Cardiac muscle cell (in vitro differentiated cells and primary cell): ENCODE measurements at regions not wholly inside any gene's neighbourhood (a gene's known extent, or its start where the extent isn't known, plus 50 kb on each side); places are given as distances from the start of the nearest gene placed in this dataset.

Experiments used
- DNase-seq, 2 donors: peaks; one replicate each; pipeline versions ENCODE4 v3.0.0 to v3.0.0-alpha.2; 2010 to 2017; ENCODE audit warnings: low read depth in 1 of 2, low spot score in 1 of 2
- H3K27ac ChIP-seq: fragments of 200-600 bp; sonication (generic); 2 replicates; pipeline ENCODE4 v1.5.1; 2016
- H3K27me3 ChIP-seq: fragments of 200-600 bp; sonication (generic); 2 replicates; pipeline ENCODE4 v1.6.0; 2016; ENCODE audit warnings: control low read depth
- H3K36me3 ChIP-seq: fragments of 200-600 bp; sonication (generic); 2 replicates; pipeline ENCODE4 v1.5.1; 2016; ENCODE audit warnings: control low read depth
- H3K4me1 ChIP-seq: fragments of 200-600 bp; sonication (generic); 2 replicates; pipeline ENCODE4 v1.8.1; 2017; ENCODE audit warnings: low read depth, mild to moderate bottlenecking, mixed run types
- H3K4me3 ChIP-seq: fragments of 200-600 bp; sonication (generic); 2 replicates; pipeline ENCODE4 v1.5.1; 2016; ENCODE audit warnings: mild to moderate bottlenecking
- H3K9me3 ChIP-seq: fragments of 200-600 bp; sonication (generic); 2 replicates; pipeline ENCODE4 v1.5.1; 2017; ENCODE audit warnings: low read depth, mild to moderate bottlenecking, control low read depth
- TF ChIP-seq, protein P1 (sequence below): IDR thresholded peaks from 2 replicates; pipeline ENCODE4 v1.5.1; 2012; ENCODE audit warnings: low read depth, mild to moderate bottlenecking, low read length

- no peaks in the 10 kb centered on the region for H3K4me1 ChIP-seq
- no peaks in the 10 kb centered on the region for H3K27me3 ChIP-seq
- no peaks in the 10 kb centered on the region for H3K9me3 ChIP-seq
- H3K4me3 ChIP-seq, result no peak overlapping the region
- H3K27ac ChIP-seq, result no peak overlapping the region
- no peak for DNase-seq
- TF ChIP-seq, protein P1, sequence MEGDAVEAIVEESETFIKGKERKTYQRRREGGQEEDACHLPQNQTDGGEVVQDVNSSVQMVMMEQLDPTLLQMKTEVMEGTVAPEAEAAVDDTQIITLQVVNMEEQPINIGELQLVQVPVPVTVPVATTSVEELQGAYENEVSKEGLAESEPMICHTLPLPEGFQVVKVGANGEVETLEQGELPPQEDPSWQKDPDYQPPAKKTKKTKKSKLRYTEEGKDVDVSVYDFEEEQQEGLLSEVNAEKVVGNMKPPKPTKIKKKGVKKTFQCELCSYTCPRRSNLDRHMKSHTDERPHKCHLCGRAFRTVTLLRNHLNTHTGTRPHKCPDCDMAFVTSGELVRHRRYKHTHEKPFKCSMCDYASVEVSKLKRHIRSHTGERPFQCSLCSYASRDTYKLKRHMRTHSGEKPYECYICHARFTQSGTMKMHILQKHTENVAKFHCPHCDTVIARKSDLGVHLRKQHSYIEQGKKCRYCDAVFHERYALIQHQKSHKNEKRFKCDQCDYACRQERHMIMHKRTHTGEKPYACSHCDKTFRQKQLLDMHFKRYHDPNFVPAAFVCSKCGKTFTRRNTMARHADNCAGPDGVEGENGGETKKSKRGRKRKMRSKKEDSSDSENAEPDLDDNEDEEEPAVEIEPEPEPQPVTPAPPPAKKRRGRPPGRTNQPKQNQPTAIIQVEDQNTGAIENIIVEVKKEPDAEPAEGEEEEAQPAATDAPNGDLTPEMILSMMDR, result no peak
- H3K36me3 ChIP-seq, result no peaks in the 10 kb centered on the region
These were observed 291.2 kb upstream of the TMTC1 start for GRCh38 chr12:30074916-30075315.

DNA sequence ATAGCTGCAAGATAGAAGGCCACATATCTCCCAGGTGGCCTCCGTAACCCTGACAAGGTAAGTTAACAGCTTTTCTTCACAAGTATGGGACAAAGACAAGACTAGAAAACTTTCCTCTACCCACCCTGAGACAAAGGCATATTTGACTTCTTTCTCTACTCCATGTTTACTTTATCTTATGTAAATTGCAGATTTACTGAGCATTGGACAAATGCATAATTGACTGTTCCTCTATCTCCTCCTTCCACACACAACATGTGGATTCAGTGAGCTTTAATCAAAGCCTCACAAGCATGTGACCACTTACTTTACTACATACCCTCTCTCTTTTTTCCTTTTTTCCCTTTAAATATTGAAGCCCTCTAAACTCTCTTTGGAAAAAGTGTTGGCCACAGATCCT, 289.1 kb upstream of the TMTC1 start:
- Histone ChIP-seq H3K36me3 (no peaks in the 10 kb centered on the region), H3K27ac (no peak overlapping the region), H3K4me3 (no peak overlapping the region), H3K27me3 (no peaks in the 10 kb centered on the region), H3K9me3 (no peaks in the 10 kb centered on the region), H3K4me1 (no peaks in the 10 kb centered on the region)
- TF ChIP-seq, protein P1, result no peak
- no peak for DNase-seq

- TF ChIP-seq, protein P1, result no peak
- H3K4me1 ChIP-seq, result no peaks in the 10 kb centered on the region
- peak in 1 of 2 donors; percentile 34 for DNase-seq
- H3K27ac ChIP-seq, result no peak overlapping the region
- H3K36me3 ChIP-seq, result no peaks in the 10 kb centered on the region
- H3K9me3 ChIP-seq, result no peaks in the 10 kb centered on the region
- H3K4me3 ChIP-seq, result no peak overlapping the region
- H3K27me3 ChIP-seq, result no peaks in the 10 kb centered on the region
These were observed 283.4 kb upstream of the TMTC1 start for GRCh38 chr12:30067146-30067545.

DNA sequence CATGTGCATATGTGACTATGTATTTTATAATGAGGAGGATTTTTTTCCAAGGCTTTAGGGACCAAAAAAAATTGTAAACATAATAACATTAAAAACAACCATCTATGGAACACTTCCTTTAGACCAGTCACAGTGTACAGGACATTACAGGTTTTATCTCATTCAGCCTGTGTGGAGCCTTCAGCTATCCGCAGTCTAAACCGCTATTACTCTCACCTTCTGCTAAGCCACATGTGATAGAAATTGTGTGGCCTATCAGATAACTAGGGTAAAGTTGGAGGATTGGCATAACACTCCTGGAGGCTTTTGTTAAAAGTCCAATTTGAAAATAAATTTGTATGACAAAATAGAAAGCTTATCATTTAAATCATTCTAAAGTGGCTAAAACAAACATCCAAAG, 281.2 kb upstream of the TMTC1 start:
- H3K27me3 ChIP-seq, result no peaks in the 10 kb centered on the region
- TF ChIP-seq, protein P1, result no peak
- no peak overlapping the region for H3K4me3 ChIP-seq
- no peaks in the 10 kb centered on the region for H3K4me1 ChIP-seq
- H3K36me3 ChIP-seq, result no peaks in the 10 kb centered on the region
- no peak overlapping the region for H3K27ac ChIP-seq
- H3K9me3 ChIP-seq, result no peaks in the 10 kb centered on the region
- no peak for DNase-seq

DNA sequence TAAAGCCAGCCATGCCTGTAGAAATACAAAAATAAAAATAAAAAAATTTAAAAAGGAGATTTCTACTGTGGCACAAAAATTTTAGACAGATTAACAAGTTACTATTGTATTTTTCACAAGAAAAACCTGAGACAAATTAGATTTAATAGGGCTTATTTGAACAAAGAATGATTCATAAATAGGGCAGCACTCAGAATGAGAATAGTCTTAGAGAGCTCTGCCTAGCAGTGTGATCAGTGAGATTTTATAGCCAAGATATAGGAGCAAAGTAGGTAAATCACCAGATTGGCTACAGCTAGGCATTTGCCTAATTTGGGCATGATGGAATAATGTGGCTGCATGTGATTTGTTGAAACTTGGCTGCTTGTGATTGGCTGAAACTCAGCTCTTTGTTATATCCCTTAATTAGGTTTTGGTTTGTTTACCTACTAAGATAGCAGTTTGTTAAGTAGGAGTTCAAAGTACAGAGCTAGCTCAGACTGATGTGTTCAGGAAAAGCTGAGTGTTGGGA, 279.7 kb upstream of the TMTC1 start:
- no peaks in the 10 kb centered on the region for H3K27me3 ChIP-seq
- no peak for DNase-seq
- no peak overlapping the region for H3K4me3 ChIP-seq
- H3K27ac ChIP-seq, result no peak overlapping the region
- no peaks in the 10 kb centered on the region for H3K9me3 ChIP-seq
- TF ChIP-seq, protein P1, result no peak
- no peaks in the 10 kb centered on the region for H3K4me1 ChIP-seq
- H3K36me3 ChIP-seq, result no peaks in the 10 kb centered on the region

GRCh38 chr12:30048371-30048770, 264.6 kb upstream of the TMTC1 start:
- TF ChIP-seq, protein P1, result no peak
- H3K27ac ChIP-seq, result no peak overlapping the region

More at GRCh38 chr12:30048371-30048770, 264.6 kb upstream of the TMTC1 start:
- Histone ChIP-seq H3K4me1 (peaks cover 6% of the 10 kb centered on the region), H3K27me3 (no peaks in the 10 kb centered on the region), H3K4me3 (no peak overlapping the region), H3K9me3 (no peaks in the 10 kb centered on the region), H3K36me3 (no peaks in the 10 kb centered on the region)
- no peak for DNase-seq
